ENCODE measurements at regions not wholly inside any gene's neighbourhood (a gene's known extent, or its start where the extent isn't known, plus 50 kb on each side); places are given as distances from the start of the nearest gene placed in this dataset.

DNA sequence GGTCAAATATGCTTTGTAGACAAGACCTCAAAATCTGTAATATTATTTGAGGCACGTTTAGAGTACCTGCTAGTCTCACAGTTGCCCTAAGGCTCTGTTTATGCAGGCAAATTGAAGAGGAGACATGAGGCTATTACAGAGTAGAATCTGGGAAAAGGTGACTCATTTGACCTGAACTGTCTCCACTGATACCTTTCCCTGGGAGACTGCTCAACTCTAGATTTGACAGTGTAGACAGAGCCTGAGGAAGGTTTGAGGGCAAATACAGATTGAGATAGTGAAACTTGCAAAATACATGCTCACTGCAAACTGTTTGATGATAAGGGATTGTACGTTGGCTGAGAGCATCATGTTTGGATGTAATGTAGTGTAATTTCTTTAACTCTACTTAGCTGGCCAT is 1266.6 kb upstream of the CDH8 start:
- no peak for DNase-seq
- intact Hi-C loops (cut with DNase I) = no loop called here

DNA sequence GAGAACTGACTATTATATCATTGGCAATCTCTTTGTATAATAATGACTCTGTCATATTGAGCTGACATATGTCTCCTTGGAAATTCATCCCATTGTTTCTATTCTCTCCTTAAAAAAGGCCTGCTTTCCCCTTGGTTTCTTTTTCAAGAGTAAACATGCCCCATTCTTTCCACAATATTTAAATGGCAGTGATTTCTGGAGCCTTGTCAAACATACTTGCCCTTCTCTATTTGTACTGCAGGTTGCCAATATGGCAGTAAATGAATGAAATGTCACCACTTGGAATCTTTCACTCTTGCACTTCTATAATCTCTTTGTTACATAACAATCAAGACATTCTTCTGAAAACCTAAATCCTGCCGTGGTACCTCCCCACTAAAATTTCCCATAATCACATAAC is 1265.1 kb upstream of the CDH8 start:
- DNase-seq = no peak
- intact Hi-C loops (cut with DNase I) = no loop called here

DNA sequence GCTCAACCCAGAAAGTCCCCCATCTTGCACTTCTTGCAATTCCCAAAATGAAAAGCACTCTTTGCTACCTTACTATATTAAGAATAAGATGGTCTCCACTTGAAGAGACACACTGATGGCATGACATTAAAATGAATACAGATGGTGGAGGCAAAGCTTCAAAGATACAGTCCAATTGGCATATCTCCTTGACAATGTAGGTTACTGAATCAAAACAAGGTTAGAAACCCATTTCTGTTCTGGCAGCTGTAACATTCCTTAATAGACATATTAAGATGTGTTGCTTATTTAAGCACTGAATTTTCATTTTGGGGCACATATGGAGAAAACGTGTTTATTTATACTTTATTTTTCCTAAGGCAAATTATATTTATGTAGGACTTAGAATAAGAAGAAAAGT is 1262.8 kb upstream of the CDH8 start:
- intact Hi-C loops (cut with DNase I) = no loop called here

DNA sequence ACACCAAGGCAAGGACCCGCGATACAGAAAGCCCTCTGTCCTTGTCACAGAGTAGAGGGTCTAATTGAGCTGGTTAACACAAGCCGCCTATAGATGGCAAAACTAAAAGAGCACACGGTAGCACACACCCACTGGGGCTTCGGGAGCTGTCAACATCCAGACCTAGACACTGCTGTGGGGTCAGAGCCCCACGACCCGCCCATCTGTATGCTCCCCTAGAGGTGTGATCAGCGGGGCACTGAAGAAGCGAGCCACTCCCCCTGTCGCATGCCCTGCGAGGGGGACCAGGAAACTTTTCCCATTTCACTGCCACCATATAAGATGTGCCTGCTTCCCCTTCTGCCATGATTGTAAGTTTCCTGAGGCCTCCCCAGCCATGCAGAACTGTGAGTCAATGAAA is 1255.8 kb upstream of the CDH8 start:
- intact Hi-C loops (cut with DNase I) = no loop called here
- no peak for DNase-seq

More for the DNA sequence above, 1262.8 kb upstream of the CDH8 start:
- no peak for DNase-seq

DNA sequence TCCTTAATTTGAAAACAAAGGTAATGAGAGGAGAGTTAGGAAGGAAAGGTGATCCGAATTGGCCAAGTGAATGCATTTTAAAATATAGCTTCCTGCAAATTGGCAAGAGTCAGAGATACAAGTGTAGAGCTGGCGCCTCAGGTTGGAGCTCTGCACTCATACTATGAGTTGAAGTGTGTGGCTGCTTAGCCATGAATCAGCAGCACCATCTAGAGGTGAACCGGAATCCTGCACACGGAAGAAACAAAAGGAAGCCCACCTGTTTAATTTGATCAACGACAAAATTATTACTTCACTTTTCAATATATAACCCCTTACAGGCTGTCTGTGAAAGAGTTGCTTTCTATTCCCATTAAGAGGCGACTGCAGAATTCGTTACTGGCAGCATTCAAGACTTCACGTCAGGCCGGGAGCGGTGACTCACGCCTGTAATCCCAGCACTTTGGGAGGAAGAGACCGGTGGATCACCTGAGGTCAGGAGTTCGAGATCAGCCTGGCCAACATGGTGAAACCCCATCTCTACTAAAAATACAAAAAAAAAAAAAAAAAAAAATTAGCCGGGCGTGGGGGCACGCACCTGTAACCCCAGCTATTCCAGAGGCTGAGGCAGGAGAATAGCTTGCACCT is 1253.7 kb upstream of the CDH8 start:
- DNase-seq = peak in 8 of 10 donors; percentile 36 to 90 (median 57)
- intact Hi-C loops (cut with DNase I) = loop anchor here (5.0 to 10.0 kb wide), 2 partner anchors 415 to 1098 kb away; no protein-coding TSS in a partner anchor

DNA sequence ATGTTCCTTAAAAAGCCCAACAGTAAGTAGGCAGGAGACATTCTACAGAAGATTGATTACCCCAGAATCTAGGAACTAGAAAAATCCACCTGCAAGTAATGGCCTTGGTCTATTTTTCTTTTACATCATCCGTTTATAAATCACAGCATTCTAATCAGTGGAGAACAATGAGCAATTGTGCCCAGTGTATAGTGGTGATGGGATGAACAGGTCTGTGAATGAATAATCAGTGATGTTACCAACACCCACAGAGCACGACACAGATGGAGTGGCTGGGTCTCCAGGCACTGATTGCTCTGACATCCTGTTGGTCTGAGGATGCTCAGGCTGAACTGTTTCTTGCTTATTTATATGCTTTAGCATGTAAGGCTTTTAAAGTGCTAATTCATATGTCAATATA is 1251.2 kb upstream of the CDH8 start:
- peak in 1 of 10 donors; percentile 16 for DNase-seq
- intact Hi-C loops (cut with DNase I) = loop anchor here (5.0 to 10.0 kb wide), 2 partner anchors 413 to 1095 kb away; no protein-coding TSS in a partner anchor

DNA sequence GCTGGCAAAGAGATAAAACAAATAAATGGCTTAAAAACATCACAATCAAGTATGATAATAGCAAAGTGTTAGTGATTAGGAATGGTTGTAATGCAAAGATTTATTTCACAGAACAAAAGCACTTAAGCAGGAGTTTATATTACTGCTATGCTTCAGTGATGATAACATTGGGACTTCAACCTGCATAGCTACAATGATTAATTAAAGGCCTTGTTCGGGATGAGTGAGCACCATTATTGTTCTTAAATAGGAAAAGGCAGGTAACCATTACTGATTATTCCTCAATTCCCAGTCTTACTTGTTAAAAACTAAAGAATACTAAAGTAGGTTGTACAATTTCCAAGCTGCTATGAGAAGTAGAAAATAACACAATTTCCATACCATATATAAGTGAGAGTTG is 1247.5 kb upstream of the CDH8 start:
- intact Hi-C loops (cut with DNase I) = loop anchor here (10.0 kb wide), 1 partner anchor 409 kb away; no protein-coding TSS in a partner anchor
- DNase-seq = no peak

DNA sequence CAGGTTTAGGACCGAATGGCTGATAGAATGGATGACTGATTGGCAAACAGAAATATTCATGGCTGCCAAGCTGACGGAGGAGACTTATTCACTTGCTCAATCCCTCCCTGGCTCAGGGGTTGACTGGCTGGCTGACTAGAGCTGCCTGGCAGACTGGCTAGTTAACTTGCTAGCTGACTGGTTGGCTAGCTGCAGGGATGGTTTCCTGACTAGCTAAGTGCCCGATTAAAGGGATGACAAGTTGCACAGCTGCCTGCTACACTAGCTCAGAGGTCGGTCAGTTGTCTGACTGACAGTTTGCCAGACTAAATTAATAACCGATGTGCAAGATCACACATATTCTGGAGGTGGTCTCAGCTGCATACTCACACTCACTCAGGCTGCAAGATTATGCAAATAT is 1208.4 kb upstream of the CDH8 start:
- intact Hi-C loops (cut with DNase I) = no loop called here
- no peak for DNase-seq

DNA sequence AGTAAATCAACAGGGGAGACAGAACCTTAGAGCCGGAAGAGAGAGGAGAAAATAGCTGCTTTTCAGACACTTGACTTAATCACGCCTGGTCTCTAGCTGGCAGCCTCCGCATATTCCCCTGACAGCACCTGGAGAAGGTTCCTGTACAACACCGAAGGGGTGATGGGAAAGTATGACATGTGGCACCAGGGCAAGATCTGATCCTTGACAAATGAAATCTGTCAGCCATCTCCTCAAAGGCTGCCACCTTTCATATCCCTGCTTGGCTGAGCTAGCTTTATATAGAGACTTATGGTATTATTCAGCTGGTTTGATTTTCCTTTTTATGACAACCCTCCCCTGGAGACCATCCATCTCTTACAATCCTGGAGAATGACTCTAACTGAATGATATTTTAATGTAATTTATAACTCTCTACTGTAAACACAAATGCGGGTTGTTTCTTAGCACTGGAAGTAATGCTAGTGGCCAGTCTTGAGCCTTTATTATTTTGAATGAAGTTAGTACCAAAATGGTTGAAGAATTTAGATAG is 1205.3 kb upstream of the CDH8 start:
- intact Hi-C loops (cut with DNase I) = no loop called here
- DNase-seq = no peak

DNA sequence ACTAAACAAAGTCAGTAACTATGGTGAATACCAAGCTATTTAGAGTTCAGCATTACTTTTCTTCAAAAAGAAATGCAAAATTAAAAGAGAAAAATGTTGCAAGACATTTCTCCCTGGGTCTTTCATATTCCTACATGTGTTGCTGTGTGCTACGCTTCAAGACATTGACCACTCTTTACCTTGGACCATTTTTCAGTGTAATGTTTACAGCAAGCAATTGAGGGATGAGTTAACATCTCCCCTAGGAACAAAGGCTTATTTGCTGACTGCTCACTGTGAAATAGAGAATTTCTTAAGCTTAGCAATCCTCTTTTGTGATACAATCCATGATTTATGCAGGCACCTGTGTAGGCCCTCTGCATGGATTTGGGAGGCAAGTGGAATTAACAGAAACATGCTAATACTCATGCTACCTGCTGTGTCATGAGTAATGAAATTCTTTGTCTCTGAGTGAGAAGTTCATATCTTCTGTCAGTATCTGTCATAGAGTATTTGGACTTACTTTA is 1202.9 kb upstream of the CDH8 start:
- intact Hi-C loops (cut with DNase I) = no loop called here
- DNase-seq = no peak

DNA sequence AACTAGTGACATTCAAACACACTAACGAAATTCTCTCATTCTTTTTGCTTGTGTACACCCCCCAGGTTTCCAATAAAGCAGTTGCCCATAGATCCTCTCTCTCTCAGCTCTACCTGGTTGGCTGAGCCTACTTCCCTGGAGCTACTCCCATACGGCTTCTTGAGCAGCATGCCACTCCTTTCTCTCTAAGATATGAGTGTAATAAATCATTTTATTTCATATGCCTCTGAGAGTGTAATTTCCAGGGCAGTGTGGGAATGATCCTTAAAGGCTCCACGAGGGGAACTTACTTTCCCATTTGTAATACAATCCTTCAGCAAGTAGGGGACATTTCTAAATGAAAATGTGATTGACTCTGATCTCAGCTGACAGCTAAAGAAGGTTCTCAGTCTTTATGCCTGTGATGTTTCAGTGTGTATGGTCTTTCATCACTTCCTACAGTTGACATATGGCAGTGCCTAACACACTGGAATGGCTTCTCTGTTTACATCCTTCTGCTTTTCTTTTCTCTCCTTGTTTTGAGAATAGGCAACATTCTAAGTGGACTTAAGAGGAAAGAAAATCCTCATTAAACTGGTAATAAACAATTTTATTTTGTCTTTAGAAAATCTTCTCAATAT is 1194.3 kb upstream of the CDH8 start:
- intact Hi-C loops (cut with DNase I) = no loop called here
- DNase-seq = no peak

DNA sequence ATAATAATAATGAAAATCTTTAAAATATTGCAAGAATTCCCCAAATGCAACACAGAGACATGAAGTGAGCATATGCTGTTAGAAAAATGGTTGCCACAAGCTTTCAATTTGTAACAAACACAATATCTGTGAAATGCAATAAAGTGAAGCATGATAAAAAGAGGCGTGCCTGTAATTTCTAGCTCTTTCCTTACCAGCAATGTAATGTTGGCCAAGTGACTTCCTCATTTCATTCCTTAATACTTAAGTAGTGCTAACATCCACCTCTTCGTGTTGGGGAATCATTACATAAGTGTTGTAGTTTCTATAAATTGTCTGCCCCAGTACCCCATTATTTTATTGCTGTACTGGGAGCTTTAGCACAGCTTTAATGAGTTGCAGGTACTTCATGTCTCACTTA is 1192.0 kb upstream of the CDH8 start:
- DNase-seq = no peak
- intact Hi-C loops (cut with DNase I) = no loop called here

DNA sequence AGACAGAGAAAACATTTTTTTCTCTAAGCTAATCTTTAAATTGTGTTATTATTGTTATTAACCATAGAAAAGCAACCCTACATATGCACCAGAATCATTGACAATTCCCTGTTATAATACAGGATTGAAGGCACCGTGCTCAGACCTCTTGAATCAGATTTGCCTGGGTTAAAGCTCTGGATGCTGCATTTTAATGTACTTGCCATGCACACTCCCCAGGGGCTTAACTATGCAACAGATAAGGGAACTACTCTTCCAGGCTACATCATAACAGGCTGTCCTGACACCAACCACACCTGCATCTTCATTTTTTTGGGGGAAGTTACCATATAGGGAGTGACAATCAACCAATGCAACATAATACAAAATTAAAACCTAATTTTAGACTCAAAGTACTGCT is 1187.6 kb upstream of the CDH8 start:
- DNase-seq = no peak
- intact Hi-C loops (cut with DNase I) = no loop called here

DNA sequence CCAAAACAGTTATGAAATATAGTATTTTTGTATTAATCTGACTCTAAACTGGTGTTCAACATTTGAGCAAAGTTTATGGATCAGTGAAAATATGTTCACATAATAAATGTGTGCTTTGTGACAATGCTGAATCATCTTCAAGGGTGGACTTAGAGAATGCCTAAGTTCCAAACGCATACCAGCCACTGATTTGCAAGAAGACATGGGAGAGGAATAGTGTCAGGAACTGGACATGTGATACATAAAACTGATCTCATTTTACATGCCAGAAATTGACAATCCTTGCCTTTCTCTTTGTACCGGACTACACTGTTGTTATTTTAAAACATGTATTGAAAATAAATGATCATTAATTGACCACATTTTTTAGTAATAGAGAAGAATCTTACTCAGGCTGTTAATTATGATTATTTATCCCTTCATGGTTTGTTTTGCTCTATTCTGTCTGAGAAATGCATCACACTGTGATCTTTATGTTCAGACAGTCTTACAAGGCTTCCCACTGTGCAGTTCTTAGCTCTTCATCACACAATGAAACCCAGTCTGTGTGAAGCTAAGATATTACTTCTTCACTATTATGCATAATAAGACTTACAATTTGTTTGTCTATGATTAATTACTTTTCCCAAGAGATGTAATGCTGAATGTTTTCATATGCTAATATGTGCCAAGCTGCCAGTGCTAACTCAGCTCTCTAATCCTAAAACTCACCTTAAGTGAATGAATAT is 1180.6 kb upstream of the CDH8 start:
- intact Hi-C loops (cut with DNase I) = no loop called here
- DNase-seq = no peak

DNA sequence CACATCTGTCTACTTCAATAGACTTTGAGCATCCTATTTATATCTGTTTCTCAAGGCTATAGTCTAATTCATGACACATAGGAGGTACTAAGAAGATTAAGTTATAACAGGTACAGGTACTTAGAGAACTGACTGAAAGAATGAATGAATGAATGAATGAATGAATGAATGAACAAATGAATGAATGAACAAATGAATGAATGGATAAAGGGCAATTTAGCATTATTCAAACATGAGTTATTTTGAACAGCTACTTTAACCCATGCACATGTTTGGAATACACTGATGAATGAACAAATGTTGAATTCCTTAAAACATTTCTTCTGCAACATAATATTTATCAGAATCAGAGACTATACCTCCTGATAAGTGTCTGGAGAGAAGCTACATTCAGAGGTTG is 1165.6 kb upstream of the CDH8 start:
- intact Hi-C loops (cut with DNase I) = no loop called here
- DNase-seq = no peak

DNA sequence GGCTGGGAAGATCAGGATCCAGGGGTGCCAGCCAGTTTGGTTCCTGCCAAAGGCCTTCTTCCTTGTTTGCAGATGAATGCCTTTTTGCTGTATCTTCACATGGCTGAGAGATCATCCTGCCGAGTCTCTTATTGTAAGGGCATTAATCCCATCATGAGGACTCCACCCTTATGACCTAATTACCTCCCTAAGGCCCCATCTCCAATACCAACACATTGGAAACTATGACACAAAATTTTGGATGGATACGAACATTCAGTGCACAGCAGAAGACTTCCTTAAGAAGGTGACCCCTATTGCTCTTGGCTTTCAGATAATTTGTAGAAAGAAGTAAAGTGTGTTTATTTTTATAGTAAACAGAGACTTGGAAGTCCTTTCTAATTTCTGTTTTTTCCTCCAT is 1164.7 kb upstream of the CDH8 start:
- intact Hi-C loops (cut with DNase I) = no loop called here
- DNase-seq = no peak

DNA sequence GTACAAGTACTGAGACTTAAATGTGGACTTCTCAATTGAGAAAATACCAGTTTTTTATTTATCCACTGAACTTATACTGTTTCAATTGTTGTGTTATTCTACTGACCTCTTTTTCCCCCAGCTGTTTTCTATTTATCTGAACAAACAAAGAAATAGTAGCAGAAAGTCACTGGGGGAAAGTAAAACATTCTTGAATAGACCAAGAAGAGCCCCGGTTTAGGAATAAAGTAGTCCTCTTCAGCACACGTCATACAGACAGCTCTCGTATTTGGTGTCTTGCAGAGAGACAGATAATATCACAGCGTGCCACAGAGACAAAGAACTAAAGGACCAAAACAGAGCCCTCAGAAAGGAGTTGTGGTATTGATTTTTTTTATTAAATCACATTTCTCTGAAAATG is 1159.1 kb upstream of the CDH8 start:
- intact Hi-C loops (cut with DNase I) = no loop called here

DNA sequence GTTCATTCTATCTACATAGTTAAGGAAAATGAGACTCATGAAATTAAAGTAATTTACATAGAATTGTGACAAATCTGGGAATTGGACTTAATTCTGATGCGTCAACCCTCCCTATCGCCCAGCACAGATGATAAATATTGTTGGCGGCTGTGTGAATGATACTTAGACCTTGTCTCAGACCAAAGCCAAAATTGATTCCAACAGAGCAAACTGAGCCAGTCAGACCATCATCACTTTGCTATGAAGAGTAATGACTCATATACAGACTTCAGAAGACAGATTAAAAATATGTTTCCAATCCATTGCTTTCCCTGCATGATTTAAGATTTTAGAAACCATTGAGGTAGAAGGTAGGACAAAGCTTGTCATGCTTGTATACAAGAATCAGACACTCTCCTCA is 1156.7 kb upstream of the CDH8 start:
- intact Hi-C loops (cut with DNase I) = no loop called here
- no peak for DNase-seq

More for the DNA sequence above, 1159.1 kb upstream of the CDH8 start:
- no peak for DNase-seq

DNA sequence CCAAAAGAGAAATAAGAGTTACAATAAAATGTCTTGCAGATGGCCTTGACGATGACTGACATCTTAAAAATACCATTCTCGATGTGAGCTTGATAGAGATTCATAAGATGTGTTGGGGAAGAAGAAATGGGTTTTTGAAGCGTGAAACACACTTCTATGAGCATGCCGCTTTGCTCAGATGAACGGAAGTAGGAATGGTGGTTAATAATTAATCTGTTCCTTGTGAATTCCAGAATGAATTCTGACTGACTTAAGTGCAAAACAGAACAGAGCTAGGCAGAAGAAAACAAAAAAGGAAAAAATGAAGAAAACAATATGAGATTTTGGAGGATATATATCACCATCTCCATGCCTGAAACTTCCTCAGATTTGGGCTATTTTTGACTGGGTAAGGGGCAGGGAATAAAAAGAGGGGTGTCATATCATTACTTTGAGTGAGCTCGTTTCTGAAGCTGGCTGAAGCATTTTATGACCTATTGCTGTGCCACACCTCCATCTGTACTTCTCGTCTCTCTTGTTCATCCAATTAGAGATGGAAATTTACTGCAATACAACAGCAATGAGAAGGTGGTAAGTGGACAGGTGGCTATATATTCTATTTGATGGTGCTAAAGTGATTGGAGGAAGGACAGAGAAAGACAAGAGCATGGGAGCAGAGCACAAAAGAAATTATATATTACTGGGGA is 1152.0 kb upstream of the CDH8 start:
- DNase-seq = no peak
- intact Hi-C loops (cut with DNase I) = no loop called here

DNA sequence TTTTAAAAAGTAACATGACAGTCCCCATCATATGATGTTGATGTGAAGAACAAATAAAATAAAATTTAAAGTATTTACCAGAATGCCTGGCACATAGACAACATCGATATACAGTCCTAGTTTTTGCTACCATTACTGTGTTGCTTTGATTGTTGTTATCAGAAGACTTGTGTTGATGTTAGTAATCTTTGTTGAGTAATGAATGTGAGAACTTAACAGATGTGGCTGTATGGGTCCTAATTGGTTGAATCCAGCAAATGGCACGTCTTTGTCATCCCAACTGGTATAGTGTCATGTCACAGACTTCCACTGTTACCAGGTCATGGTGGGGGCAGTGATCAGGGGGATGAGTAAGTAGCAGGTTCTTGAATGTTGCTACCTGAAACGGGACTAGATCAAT is 1151.4 kb upstream of the CDH8 start:
- no peak for DNase-seq

More for the DNA sequence above, 1151.4 kb upstream of the CDH8 start:
- intact Hi-C loops (cut with DNase I) = no loop called here

All from posterior cingulate gyrus (tissue), 11 donors.